ENCODE measurements at regions not wholly inside any gene's neighbourhood (a gene's known extent, or its start where the extent isn't known, plus 50 kb on each side); places are given as distances from the start of the nearest gene placed in this dataset.
"Not testable (repeated sequence)": the region's sequence is repeated elsewhere in the genome, so short reads cannot be mapped to it uniquely, and the experiment has no call there.

GRCh38 chrX:143240658-143241057 is 214.9 kb downstream of the SPANXN4 start:
- Histone ChIP-seq H3K9ac (ENCODE audit: low read length) (no peak overlapping the region), H3K4me1 (ENCODE audit: low read length) (no peaks in the 10 kb centered on the region), H3K36me3 (replicated peaks; ENCODE audit: insufficient read depth, low read length) (no peaks in the 10 kb centered on the region), H3K79me2 (ENCODE audit: low read length) (no peaks in the 10 kb centered on the region), H3K4me3 (ENCODE audit: low read length) (no peak overlapping the region), H3K27me3 (replicated peaks; ENCODE audit: insufficient read depth, low read length) (no peaks in the 10 kb centered on the region), H4K20me1 (ENCODE audit: insufficient read depth, low read length) (no peaks in the 10 kb centered on the region), H3K9me3 (replicated peaks; ENCODE audit: insufficient read depth, low read length) (no peaks in the 10 kb centered on the region), H3K9me2 (replicated peaks; ENCODE audit: insufficient read depth, low read length) (no peaks in the 10 kb centered on the region), H2AFZ (ENCODE audit: low read length) (no peak overlapping the region), H3K4me2 (ENCODE audit: low read depth, low read length) (no peak overlapping the region), H3K27ac (ENCODE audit: low read length) (no peak overlapping the region), H3F3A (ENCODE audit: insufficient read depth, low read length) (no peaks in the 10 kb centered on the region)
- TF ChIP-seq EZH2 (optimal IDR thresholded peaks at IDR 0.05; ENCODE audit: low read depth, low read length) (no peak), CTCF (IDR thresholded peaks at IDR 0.05; ENCODE audit: low read length) (no peak), EZH2phosphoT487 (IDR thresholded peaks at IDR 0.05; ENCODE audit: low read length) (no peak)
- DNase-seq: no peak

- TF ChIP-seq EZH2phosphoT487 (IDR thresholded peaks at IDR 0.05; ENCODE audit: low read length) (no peak), CTCF (IDR thresholded peaks at IDR 0.05; ENCODE audit: low read length) (no peak), EZH2 (optimal IDR thresholded peaks at IDR 0.05; ENCODE audit: low read depth, low read length) (no peak)
- DNase-seq: no peak
- Histone ChIP-seq H3K4me2 (ENCODE audit: low read depth, low read length) (no peak overlapping the region), H3K79me2 (ENCODE audit: low read length) (no peaks in the 10 kb centered on the region), H3F3A (ENCODE audit: insufficient read depth, low read length) (no peaks in the 10 kb centered on the region), H3K4me1 (ENCODE audit: low read length) (no peaks in the 10 kb centered on the region), H3K27ac (ENCODE audit: low read length) (no peak overlapping the region), H3K4me3 (ENCODE audit: low read length) (no peak overlapping the region), H4K20me1 (ENCODE audit: insufficient read depth, low read length) (no peaks in the 10 kb centered on the region), H3K36me3 (replicated peaks; ENCODE audit: insufficient read depth, low read length) (no peaks in the 10 kb centered on the region), H3K9ac (ENCODE audit: low read length) (no peak overlapping the region), H3K9me2 (replicated peaks; ENCODE audit: insufficient read depth, low read length) (no peaks in the 10 kb centered on the region), H3K27me3 (replicated peaks; ENCODE audit: insufficient read depth, low read length) (no peaks in the 10 kb centered on the region), H2AFZ (ENCODE audit: low read length) (no peak overlapping the region), H3K9me3 (replicated peaks; ENCODE audit: insufficient read depth, low read length) (no peaks in the 10 kb centered on the region)
Measured at GRCh38 chrX:143231492-143231891, 205.8 kb downstream of the SPANXN4 start.

- H3K27me3 ChIP-seq (replicated peaks; ENCODE audit: insufficient read depth, low read length); H3K4me2 ChIP-seq (ENCODE audit: low read depth, low read length): not testable (repeated sequence)
Measured at GRCh38 chrX:143228600-143228999, 202.9 kb downstream of the SPANXN4 start.

GRCh38 chrX:143206966-143207365 is 181.2 kb downstream of the SPANXN4 start:
- no peak overlapping the region for H2AFZ ChIP-seq (ENCODE audit: low read length)
- no peaks in the 10 kb centered on the region for H4K20me1 ChIP-seq (ENCODE audit: insufficient read depth, low read length)
- no peak overlapping the region for H3K4me2 ChIP-seq (ENCODE audit: low read depth, low read length)
- no peak overlapping the region for H3K27ac ChIP-seq (ENCODE audit: low read length)
- no peaks in the 10 kb centered on the region for H3K36me3 ChIP-seq (replicated peaks; ENCODE audit: insufficient read depth, low read length)
- no peak for DNase-seq
- TF ChIP-seq EZH2phosphoT487 (IDR thresholded peaks at IDR 0.05; ENCODE audit: low read length) (no peak), EZH2 (optimal IDR thresholded peaks at IDR 0.05; ENCODE audit: low read depth, low read length) (no peak), CTCF (IDR thresholded peaks at IDR 0.05; ENCODE audit: low read length) (no peak)
- no peaks in the 10 kb centered on the region for H3K4me1 ChIP-seq (ENCODE audit: low read length)
- H3K9me2 ChIP-seq (replicated peaks; ENCODE audit: insufficient read depth, low read length): no peaks in the 10 kb centered on the region
- no peak overlapping the region for H3K9ac ChIP-seq (ENCODE audit: low read length)
- H3K79me2 ChIP-seq (ENCODE audit: low read length): no peaks in the 10 kb centered on the region
- no peaks in the 10 kb centered on the region for H3K9me3 ChIP-seq (replicated peaks; ENCODE audit: insufficient read depth, low read length)
- H3F3A ChIP-seq (ENCODE audit: insufficient read depth, low read length): no peaks in the 10 kb centered on the region
- H3K4me3 ChIP-seq (ENCODE audit: low read length): no peak overlapping the region
- H3K27me3 ChIP-seq (replicated peaks; ENCODE audit: insufficient read depth, low read length): no peaks in the 10 kb centered on the region

More at GRCh38 chrX:143228600-143228999, 202.9 kb downstream of the SPANXN4 start:
- DNase-seq; H3K79me2 ChIP-seq (ENCODE audit: low read length); H3K4me3 ChIP-seq (ENCODE audit: low read length); H3K27ac ChIP-seq (ENCODE audit: low read length); H2AFZ ChIP-seq (ENCODE audit: low read length); H3K9me3 ChIP-seq (replicated peaks; ENCODE audit: insufficient read depth, low read length); H3F3A ChIP-seq (ENCODE audit: insufficient read depth, low read length); H3K9ac ChIP-seq (ENCODE audit: low read length); H3K9me2 ChIP-seq (replicated peaks; ENCODE audit: insufficient read depth, low read length); H4K20me1 ChIP-seq (ENCODE audit: insufficient read depth, low read length); H3K4me1 ChIP-seq (ENCODE audit: low read length); H3K36me3 ChIP-seq (replicated peaks; ENCODE audit: insufficient read depth, low read length): not testable (repeated sequence)
